Keratinocyte (primary cell): ENCODE measurements at regions not wholly inside any gene's neighbourhood (a gene's known extent, or its start where the extent isn't known, plus 50 kb on each side); places are given as distances from the start of the nearest gene placed in this dataset.

Source experiments
- DNase-seq: peaks from one replicate; pipeline ENCODE4 v3.0.0-alpha.2; 2011; ENCODE audit warnings: low read depth, missing footprints, low spot score
- FAIRE-seq: peaks from 2 replicates; lab custom pipeline; 2011; peaks lifted over from hg19 to GRCh38; lab: Jason Lieb, UNC
- H2AFZ ChIP-seq: 2 replicates; pipeline ENCODE4 v1.6.0; 2012; ENCODE audit warnings: low read length, control low read depth, inconsistent platforms; ENCODE audit not compliant: control insufficient read depth
- H3K27ac ChIP-seq: 2 replicates; pipeline ENCODE4 v1.5.1; 2011; ENCODE audit warnings: low read length; ENCODE audit not compliant: control insufficient read depth, insufficient read depth
- H3K27me3 ChIP-seq: 3 replicates; pipeline ENCODE4 v1.6.0; 2011; ENCODE audit warnings: low read length; ENCODE audit not compliant: control insufficient read depth, insufficient read depth; ENCODE audit errors: extremely low read depth
- H3K36me3 ChIP-seq, 2 experiments: 2 replicates in 1 of 2; 3 replicates in 1 of 2; pipeline ENCODE4 v1.5.1; 2011; ENCODE audit warnings: low read length in 2 of 2, mild to moderate bottlenecking in 1 of 2; ENCODE audit not compliant: control insufficient read depth in 2 of 2, insufficient read depth in 2 of 2; ENCODE audit errors: extremely low read depth in 1 of 2
- H3K4me1 ChIP-seq: 3 replicates; pipeline ENCODE4 v1.5.1; 2011; ENCODE audit warnings: low read length; ENCODE audit not compliant: control insufficient read depth, insufficient read depth; ENCODE audit errors: extremely low read depth
- H3K4me2 ChIP-seq: 3 replicates; pipeline ENCODE4 v1.6.0; 2011; ENCODE audit warnings: low read depth, low read length; ENCODE audit not compliant: control insufficient read depth, insufficient read depth; ENCODE audit errors: extremely low read depth
- H3K4me3 ChIP-seq, 3 experiments: fragments of 200-600 bp in 1 of 3; sonication (generic) in 1 of 3; 2 replicates in 2 of 3; 3 replicates in 1 of 3; pipeline ENCODE4 v1.5.1; 2011 to 2016; ENCODE audit warnings: low read length in 3 of 3, mild to moderate bottlenecking in 3 of 3, control low read depth in 2 of 3, inconsistent platforms in 1 of 3, low read depth in 1 of 3, mixed read lengths in 1 of 3, mixed run types in 1 of 3, moderate library complexity in 1 of 3; ENCODE audit not compliant: control insufficient read depth in 2 of 3, insufficient read depth in 2 of 3; ENCODE audit errors: extremely low read depth in 1 of 3
- H3K79me2 ChIP-seq: 2 replicates; pipeline ENCODE4 v1.6.0; 2012; ENCODE audit warnings: low read length; ENCODE audit not compliant: control insufficient read depth, insufficient read depth
- H3K9ac ChIP-seq: 3 replicates; pipeline ENCODE4 v1.6.0; 2011; ENCODE audit warnings: low read length; ENCODE audit not compliant: control insufficient read depth, insufficient read depth; ENCODE audit errors: extremely low read depth
- H3K9me1 ChIP-seq: 3 replicates; pipeline ENCODE4 v1.6.0; 2011; ENCODE audit warnings: low read length; ENCODE audit not compliant: control insufficient read depth, insufficient read depth; ENCODE audit errors: extremely low read depth
- H3K9me3 ChIP-seq: 2 replicates; pipeline ENCODE4 v1.5.1; 2012; ENCODE audit warnings: low read depth, low read length; ENCODE audit not compliant: control insufficient read depth
- H4K20me1 ChIP-seq: 3 replicates; pipeline ENCODE4 v1.6.0; 2011; ENCODE audit warnings: low read length; ENCODE audit not compliant: control insufficient read depth, insufficient read depth; ENCODE audit errors: extremely low read depth
- EZH2 ChIP-seq: IDR thresholded peaks from one replicate; pipeline ENCODE4 v1.6.1; 2012; ENCODE audit warnings: inconsistent platforms, mild to moderate bottlenecking, low read length, moderate library complexity
- dilution Hi-C: fragments of 300-500 bp; cut with MboI; formaldehyde crosslinking; loops from one replicate; pipeline ENCODE4 v1.7.0; 2020; ENCODE audit warnings: low sequenced_read_pairs; ENCODE audit not compliant: extremely low pct_ligation_motif_present
- TF ChIP-seq, protein P1 (sequence below), 3 experiments: IDR thresholded peaks in 1 of 3; conservative IDR thresholded peaks in 1 of 3; optimal IDR thresholded peaks in 1 of 3; 2 replicates in 2 of 3; 3 replicates in 1 of 3; pipeline versions ENCODE3 to v1.5.1; 2011; ENCODE audit warnings: low read length in 3 of 3, mild to moderate bottlenecking in 3 of 3, moderate library complexity in 2 of 3, control low read depth in 1 of 3, inconsistent platforms in 1 of 3; ENCODE audit not compliant: insufficient read depth in 2 of 3; ENCODE audit errors: extremely low read depth in 1 of 3

GRCh38 chr4:28788929-28789490 lies 1928.4 kb downstream of the STIM2 start:
- H3K27ac ChIP-seq: no peak overlapping the region
- no peak for DNase-seq
- TF ChIP-seq, protein P1, sequence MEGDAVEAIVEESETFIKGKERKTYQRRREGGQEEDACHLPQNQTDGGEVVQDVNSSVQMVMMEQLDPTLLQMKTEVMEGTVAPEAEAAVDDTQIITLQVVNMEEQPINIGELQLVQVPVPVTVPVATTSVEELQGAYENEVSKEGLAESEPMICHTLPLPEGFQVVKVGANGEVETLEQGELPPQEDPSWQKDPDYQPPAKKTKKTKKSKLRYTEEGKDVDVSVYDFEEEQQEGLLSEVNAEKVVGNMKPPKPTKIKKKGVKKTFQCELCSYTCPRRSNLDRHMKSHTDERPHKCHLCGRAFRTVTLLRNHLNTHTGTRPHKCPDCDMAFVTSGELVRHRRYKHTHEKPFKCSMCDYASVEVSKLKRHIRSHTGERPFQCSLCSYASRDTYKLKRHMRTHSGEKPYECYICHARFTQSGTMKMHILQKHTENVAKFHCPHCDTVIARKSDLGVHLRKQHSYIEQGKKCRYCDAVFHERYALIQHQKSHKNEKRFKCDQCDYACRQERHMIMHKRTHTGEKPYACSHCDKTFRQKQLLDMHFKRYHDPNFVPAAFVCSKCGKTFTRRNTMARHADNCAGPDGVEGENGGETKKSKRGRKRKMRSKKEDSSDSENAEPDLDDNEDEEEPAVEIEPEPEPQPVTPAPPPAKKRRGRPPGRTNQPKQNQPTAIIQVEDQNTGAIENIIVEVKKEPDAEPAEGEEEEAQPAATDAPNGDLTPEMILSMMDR (optimal IDR thresholded peaks at IDR 0.05 in 1 of 3, IDR thresholded peaks at IDR 0.05 in 1 of 3, conservative IDR thresholded peaks at IDR 0.05 in 1 of 3; ENCODE audit: extremely low read depth in 1 of 3, insufficient read depth in 2 of 3, low read length in 3 of 3): no peak
- TF ChIP-seq EZH2: no peak
- H4K20me1 ChIP-seq: no peaks in the 10 kb centered on the region
- no peaks in the 10 kb centered on the region for H3K27me3 ChIP-seq
- H3K4me3 ChIP-seq: no peak overlapping the region
- no peaks in the 10 kb centered on the region for H3K9me1 ChIP-seq
- H3K4me1 ChIP-seq: no peaks in the 10 kb centered on the region
- no peaks in the 10 kb centered on the region for H3K36me3 ChIP-seq
- no peaks in the 10 kb centered on the region for H3K9me3 ChIP-seq
- H2AFZ ChIP-seq: no peak overlapping the region
- no peak overlapping the region for H3K4me2 ChIP-seq
- H3K79me2 ChIP-seq: no peaks in the 10 kb centered on the region
- H3K9ac ChIP-seq: no peak overlapping the region
- dilution Hi-C loops: no loop called here
- no peak for FAIRE-seq

DNA sequence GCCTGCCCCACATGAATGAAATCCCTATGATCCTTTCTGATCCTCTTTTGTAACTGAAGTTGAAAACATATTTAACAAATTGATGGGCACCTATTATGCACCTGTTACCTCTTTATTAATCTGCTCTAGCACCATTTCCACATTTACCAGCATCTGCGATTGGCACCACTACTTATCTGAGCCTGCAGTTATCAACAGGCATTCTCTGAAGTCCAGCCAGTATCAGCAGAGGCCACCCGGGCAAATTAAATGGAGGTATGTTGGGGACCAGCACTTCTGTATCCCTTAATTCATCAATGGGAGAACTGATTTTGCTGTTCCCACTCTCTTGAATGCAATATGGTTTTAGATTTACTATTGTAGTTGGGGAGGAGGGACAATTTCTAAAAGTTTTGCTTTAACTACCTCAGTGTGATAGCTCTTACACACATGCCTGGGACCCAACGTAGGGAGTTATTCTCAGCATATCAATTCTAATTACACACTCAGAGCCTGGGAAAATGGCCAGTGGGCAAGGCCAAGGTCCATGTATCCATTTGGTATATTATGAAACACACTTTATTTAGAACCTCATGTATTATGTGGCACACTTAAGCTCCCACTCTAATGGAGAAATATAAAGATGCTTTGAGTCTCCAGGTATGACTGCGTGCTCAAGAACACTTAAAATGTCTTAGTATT lies 1927.1 kb upstream of the PCDH7 start:
- H3K27me3 ChIP-seq: no peaks in the 10 kb centered on the region

More for the DNA sequence above, 1927.1 kb upstream of the PCDH7 start:
- no peak for DNase-seq
- Histone ChIP-seq H3K4me2 (no peak overlapping the region), H3K9ac (no peak overlapping the region), H3K9me1 (no peaks in the 10 kb centered on the region), H4K20me1 (no peaks in the 10 kb centered on the region), H3K36me3 (no peaks in the 10 kb centered on the region), H3K4me3 (no peak overlapping the region), H3K9me3 (no peaks in the 10 kb centered on the region), H3K4me1 (no peaks in the 10 kb centered on the region), H2AFZ (no peak overlapping the region), H3K27ac (no peak overlapping the region), H3K79me2 (no peaks in the 10 kb centered on the region)
- dilution Hi-C loops: no loop called here
- TF ChIP-seq, protein P1 (optimal IDR thresholded peaks at IDR 0.05 in 1 of 3, IDR thresholded peaks at IDR 0.05 in 1 of 3, conservative IDR thresholded peaks at IDR 0.05 in 1 of 3; ENCODE audit: extremely low read depth in 1 of 3, insufficient read depth in 2 of 3, low read length in 3 of 3): no peak
- no peak for TF ChIP-seq EZH2
- no peak for FAIRE-seq
